ENCODE measurements at regions not wholly inside any gene's neighbourhood (a gene's known extent, or its start where the extent isn't known, plus 50 kb on each side); places are given as distances from the start of the nearest gene placed in this dataset.

- no peak for DNase-seq (ENCODE audit: low read depth, low spot score)
- no peak for FAIRE-seq
- H3K79me2 ChIP-seq (ENCODE audit: control insufficient read depth, insufficient read depth, low read length), result no peaks in the 10 kb centered on the region
- H3K4me2 ChIP-seq (ENCODE audit: control insufficient read depth, extremely low read depth, insufficient read depth, low read depth, low read length), result no peak overlapping the region
- no peaks in the 10 kb centered on the region for H4K20me1 ChIP-seq (ENCODE audit: control insufficient read depth, extremely low read depth, insufficient read depth, low read length)
- TF ChIP-seq EZH2 (IDR thresholded peaks at IDR 0.05; ENCODE audit: low read length) (no peak), CTCF (optimal IDR thresholded peaks at IDR 0.05 in 1 of 3, IDR thresholded peaks at IDR 0.05 in 1 of 3, conservative IDR thresholded peaks at IDR 0.05 in 1 of 3; ENCODE audit: extremely low read depth in 1 of 3, insufficient read depth in 2 of 3, low read length in 3 of 3) (no peak)
- no peak overlapping the region for H3K9ac ChIP-seq (ENCODE audit: control insufficient read depth, extremely low read depth, insufficient read depth, low read length)
- H3K9me1 ChIP-seq (ENCODE audit: control insufficient read depth, extremely low read depth, insufficient read depth, low read length), result no peaks in the 10 kb centered on the region
- dilution Hi-C loops (cut with MboI; ENCODE audit: extremely low pct_ligation_motif_present, low sequenced_read_pairs), result no loop called here
- no peaks in the 10 kb centered on the region for H3K27me3 ChIP-seq (ENCODE audit: control insufficient read depth, extremely low read depth, insufficient read depth, low read length)
- H2AFZ ChIP-seq (ENCODE audit: control insufficient read depth, low read length), result no peak overlapping the region
- no peaks in the 10 kb centered on the region for H3K4me1 ChIP-seq (ENCODE audit: control insufficient read depth, extremely low read depth, insufficient read depth, low read length)
- no peak overlapping the region for H3K27ac ChIP-seq (ENCODE audit: control insufficient read depth, insufficient read depth, low read length)
- H3K9me3 ChIP-seq (ENCODE audit: control insufficient read depth, low read depth, low read length), result no peaks in the 10 kb centered on the region
- H3K4me3 ChIP-seq (ENCODE audit: control insufficient read depth in 2 of 3, extremely low read depth in 1 of 3, insufficient read depth in 2 of 3, low read depth in 1 of 3, low read length in 3 of 3), result no peak overlapping the region
- no peaks in the 10 kb centered on the region for H3K36me3 ChIP-seq (ENCODE audit: control insufficient read depth in 2 of 2, extremely low read depth in 1 of 2, insufficient read depth in 2 of 2, low read length in 2 of 2)
These were observed 559.9 kb downstream of the RAB28 start for GRCh38 chr4:12924253-12924652.

DNA sequence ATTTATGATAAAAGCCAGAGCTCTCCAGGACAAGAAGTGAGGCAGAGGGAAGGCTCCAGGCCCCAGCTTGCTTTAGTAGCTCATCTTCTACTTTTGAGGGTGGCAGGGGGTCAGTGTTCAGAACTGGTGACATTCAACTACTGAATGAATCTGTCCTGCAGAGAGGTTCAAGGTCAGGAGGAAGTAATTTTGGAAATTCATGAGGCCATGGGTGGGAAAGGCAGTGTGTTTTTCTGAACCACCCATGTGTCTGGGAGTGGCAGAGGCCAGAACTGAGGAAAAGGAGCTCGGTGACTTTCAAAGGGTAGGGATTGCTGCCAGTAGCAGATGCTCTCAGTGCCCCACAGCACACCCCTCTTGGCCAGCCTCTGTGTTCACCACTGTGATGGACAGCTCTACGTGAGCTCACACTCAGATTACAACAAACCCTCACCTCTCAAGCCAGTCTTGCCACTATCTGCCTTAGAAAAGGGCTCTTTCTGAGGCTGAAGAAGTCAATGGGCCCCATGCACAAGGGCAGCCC lies 571.2 kb downstream of the RAB28 start:
- Histone ChIP-seq H3K27ac (ENCODE audit: control insufficient read depth, insufficient read depth, low read length) (no peak overlapping the region), H3K4me2 (ENCODE audit: control insufficient read depth, extremely low read depth, insufficient read depth, low read depth, low read length) (no peak overlapping the region), H3K9me1 (ENCODE audit: control insufficient read depth, extremely low read depth, insufficient read depth, low read length) (no peaks in the 10 kb centered on the region), H3K4me3 (ENCODE audit: control insufficient read depth in 2 of 3, extremely low read depth in 1 of 3, insufficient read depth in 2 of 3, low read depth in 1 of 3, low read length in 3 of 3) (no peak overlapping the region), H3K36me3 (ENCODE audit: control insufficient read depth in 2 of 2, extremely low read depth in 1 of 2, insufficient read depth in 2 of 2, low read length in 2 of 2) (no peaks in the 10 kb centered on the region), H3K4me1 (ENCODE audit: control insufficient read depth, extremely low read depth, insufficient read depth, low read length) (no peaks in the 10 kb centered on the region), H4K20me1 (ENCODE audit: control insufficient read depth, extremely low read depth, insufficient read depth, low read length) (no peaks in the 10 kb centered on the region), H3K27me3 (ENCODE audit: control insufficient read depth, extremely low read depth, insufficient read depth, low read length) (no peaks in the 10 kb centered on the region), H2AFZ (ENCODE audit: control insufficient read depth, low read length) (no peak overlapping the region), H3K9ac (ENCODE audit: control insufficient read depth, extremely low read depth, insufficient read depth, low read length) (no peak overlapping the region), H3K79me2 (ENCODE audit: control insufficient read depth, insufficient read depth, low read length) (no peaks in the 10 kb centered on the region), H3K9me3 (ENCODE audit: control insufficient read depth, low read depth, low read length) (no peaks in the 10 kb centered on the region)
- dilution Hi-C loops (cut with MboI; ENCODE audit: extremely low pct_ligation_motif_present, low sequenced_read_pairs), result no loop called here
- FAIRE-seq (no peak), DNase-seq (ENCODE audit: low read depth, low spot score) (no peak)
- TF ChIP-seq EZH2 (IDR thresholded peaks at IDR 0.05; ENCODE audit: low read length), result no peak
- no peak for TF ChIP-seq CTCF (optimal IDR thresholded peaks at IDR 0.05 in 1 of 3, IDR thresholded peaks at IDR 0.05 in 1 of 3, conservative IDR thresholded peaks at IDR 0.05 in 1 of 3; ENCODE audit: extremely low read depth in 1 of 3, insufficient read depth in 2 of 3, low read length in 3 of 3)

All from keratinocyte (primary cell).